Upper lobe of right lung (tissue), 1 donor: ENCODE measurements at regions not wholly inside any gene's neighbourhood (a gene's known extent, or its start where the extent isn't known, plus 50 kb on each side); places are given as distances from the start of the nearest gene placed in this dataset.

Experiments
- ATAC-seq: fragments of 200-7000 bp; cut with Tn5 transposase; one replicate; pipeline ENCODE4 v1.9.1; 2020; ENCODE audit warnings: mild to moderate bottlenecking, moderate library complexity
- DNase-seq: peaks from one replicate; pipeline ENCODE4 v3.0.0-alpha.2; 2020
- H3K27ac ChIP-seq: fragments of 200-600 bp; one replicate; pipeline ENCODE4 v1.8.0; 2022
- H3K27me3 ChIP-seq: fragments of 200-600 bp; one replicate; pipeline ENCODE4 v1.8.0; 2022; ENCODE audit warnings: mild to moderate bottlenecking
- H3K36me3 ChIP-seq: fragments of 200-600 bp; one replicate; pipeline ENCODE4 v1.8.0; 2022
- H3K4me1 ChIP-seq: fragments of 200-600 bp; one replicate; pipeline ENCODE4 v1.8.0; 2022
- H3K4me3 ChIP-seq: fragments of 200-600 bp; one replicate; pipeline ENCODE4 v1.8.0; 2022; ENCODE audit warnings: mild to moderate bottlenecking
- H3K9me3 ChIP-seq: fragments of 200-600 bp; one replicate; pipeline ENCODE4 v1.8.0; 2022
- CTCF ChIP-seq: fragments of 200-600 bp; IDR thresholded peaks from one replicate; pipeline ENCODE4 v1.8.0; 2022; ENCODE audit warnings: antibody characterized with exemption
- intact Hi-C: fragments of 100-400 bp; cut with DNase I; formaldehyde crosslinking; loops from one replicate; pipeline ENCODE4 v1.11.0; 2022
- donor health status: DM: no; HTN: yes; CAD: no; lungs with severe emphysema.

GRCh38 chr6:138560130-138560860 is 61.0 kb upstream of the NHSL1 start:
- H3K27ac ChIP-seq: peak overlapping the region; percentile 19
- H3K4me3 ChIP-seq: no peak overlapping the region
- no peak for TF ChIP-seq CTCF
- DNase-seq: no peak
- no peaks in the 10 kb centered on the region for H3K9me3 ChIP-seq
- H3K27me3 ChIP-seq: no peaks in the 10 kb centered on the region
- H3K36me3 ChIP-seq: no peaks in the 10 kb centered on the region
- no peak for ATAC-seq
- intact Hi-C loops: no loop called here
- peaks cover 9% of the 10 kb centered on the region for H3K4me1 ChIP-seq

GRCh38 chr6:138562691-138563090 is 63.4 kb upstream of the NHSL1 start:
- Histone ChIP-seq H3K4me1 (peaks cover 5% of the 10 kb centered on the region), H3K9me3 (no peaks in the 10 kb centered on the region), H3K4me3 (no peak overlapping the region), H3K27ac (peak overlapping the region; percentile 39), H3K27me3 (no peaks in the 10 kb centered on the region), H3K36me3 (no peaks in the 10 kb centered on the region)
- DNase-seq: no peak
- peak; percentile 88 for ATAC-seq
- intact Hi-C loops: no loop called here
- TF ChIP-seq CTCF: no peak

- DNase-seq: no peak
- H3K27me3 ChIP-seq: no peaks in the 10 kb centered on the region
- H3K9me3 ChIP-seq: no peaks in the 10 kb centered on the region
- no peaks in the 10 kb centered on the region for H3K36me3 ChIP-seq
- peak overlapping the region; percentile 39 for H3K27ac ChIP-seq
- TF ChIP-seq CTCF: no peak
- H3K4me3 ChIP-seq: no peak overlapping the region
- peaks cover 5% of the 10 kb centered on the region for H3K4me1 ChIP-seq
- ATAC-seq: no peak
- intact Hi-C loops: no loop called here
Observed at GRCh38 chr6:138563231-138563630, 63.9 kb upstream of the NHSL1 start.

GRCh38 chr6:138563650-138564049 is 64.4 kb upstream of the NHSL1 start:
- ATAC-seq: peak; percentile 20
- H3K4me3 ChIP-seq: no peak overlapping the region
- intact Hi-C loops: no loop called here

GRCh38 chr6:138564170-138564721 is 65.0 kb upstream of the NHSL1 start:
- DNase-seq (no peak), ATAC-seq (no peak)
- Histone ChIP-seq H3K9me3 (no peaks in the 10 kb centered on the region), H3K4me3 (no peak overlapping the region), H3K36me3 (no peaks in the 10 kb centered on the region), H3K27ac (peak overlapping the region; percentile 39), H3K4me1 (peaks cover 3% of the 10 kb centered on the region), H3K27me3 (no peaks in the 10 kb centered on the region)
- no peak for TF ChIP-seq CTCF
- intact Hi-C loops: no loop called here

More at GRCh38 chr6:138563650-138564049, 64.4 kb upstream of the NHSL1 start:
- peaks cover 5% of the 10 kb centered on the region for H3K4me1 ChIP-seq
- no peaks in the 10 kb centered on the region for H3K9me3 ChIP-seq
- H3K27me3 ChIP-seq: no peaks in the 10 kb centered on the region
- peak overlapping the region; percentile 39 for H3K27ac ChIP-seq
- H3K36me3 ChIP-seq: no peaks in the 10 kb centered on the region
- TF ChIP-seq CTCF: no peak
- no peak for DNase-seq
